NCI-H1105 (cell line): ENCODE measurements at regions not wholly inside any gene's neighbourhood (a gene's known extent, or its start where the extent isn't known, plus 50 kb on each side); places are given as distances from the start of the nearest gene placed in this dataset.

Source experiments
- DNase-seq: peaks from one replicate; lab custom pipeline; 2025; lab: John Stamatoyannopoulos, UW

DNA sequence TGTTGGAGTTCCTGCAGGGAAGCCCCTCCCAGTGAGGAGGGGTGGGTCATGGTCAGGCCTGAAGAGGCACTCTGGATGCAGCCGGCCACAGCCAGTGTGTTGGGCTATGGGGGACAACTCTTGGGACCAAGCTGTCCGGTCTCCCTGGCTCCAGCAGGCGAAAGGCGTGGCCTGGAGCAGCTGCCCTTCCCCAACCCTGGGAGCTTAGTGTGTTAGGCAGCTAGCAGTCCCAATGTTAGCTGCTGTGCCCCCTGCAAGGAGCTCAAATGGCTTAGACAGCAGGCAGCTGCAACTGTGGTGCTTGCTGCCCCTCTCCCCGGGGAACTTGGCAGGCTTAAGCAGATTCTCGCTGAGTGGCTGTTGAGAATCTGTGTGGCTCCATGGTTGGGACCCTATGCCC is 67.5 kb upstream of the ACTBL2 start:
- no peak for DNase-seq

DNA sequence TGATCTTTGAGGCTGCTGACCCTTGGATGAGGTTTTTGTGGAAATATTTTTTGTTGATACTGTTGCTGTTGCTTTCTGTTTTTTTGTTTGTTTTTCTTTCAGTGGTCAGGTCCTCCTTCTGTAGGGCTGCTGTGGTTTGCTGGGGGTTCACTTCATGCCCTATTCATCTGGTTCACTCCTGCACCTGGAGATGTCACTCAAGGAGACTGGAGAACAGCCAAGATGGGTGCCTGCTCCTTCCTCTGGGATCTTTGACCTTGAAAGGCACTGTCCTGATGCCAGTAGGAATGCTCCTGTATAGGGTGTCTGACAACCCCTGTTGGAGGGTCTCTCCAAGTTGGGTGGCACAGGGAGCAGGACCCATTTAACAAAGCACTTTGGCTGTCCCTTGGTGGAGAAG is 67.0 kb upstream of the ACTBL2 start:
- no peak for DNase-seq

DNA sequence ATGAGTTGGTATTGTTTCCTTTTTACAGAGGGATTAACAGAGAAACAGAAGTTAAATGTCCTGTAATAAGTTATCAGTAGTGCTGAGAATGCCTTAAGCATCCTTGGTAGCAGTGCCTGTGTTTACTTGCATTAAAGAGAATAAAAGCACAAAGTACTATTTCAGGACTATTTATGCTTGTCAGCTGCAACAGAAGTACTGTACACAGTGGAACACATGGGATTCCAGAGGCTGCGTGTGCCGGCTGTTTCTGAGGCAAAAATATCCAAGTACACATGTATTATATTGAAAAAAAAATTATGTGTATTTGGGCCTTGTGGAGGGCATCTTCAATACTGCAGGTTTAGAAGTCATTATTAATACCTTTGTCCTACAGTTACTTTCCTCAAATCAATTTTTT is 58.2 kb upstream of the ACTBL2 start:
- DNase-seq = no peak

DNA sequence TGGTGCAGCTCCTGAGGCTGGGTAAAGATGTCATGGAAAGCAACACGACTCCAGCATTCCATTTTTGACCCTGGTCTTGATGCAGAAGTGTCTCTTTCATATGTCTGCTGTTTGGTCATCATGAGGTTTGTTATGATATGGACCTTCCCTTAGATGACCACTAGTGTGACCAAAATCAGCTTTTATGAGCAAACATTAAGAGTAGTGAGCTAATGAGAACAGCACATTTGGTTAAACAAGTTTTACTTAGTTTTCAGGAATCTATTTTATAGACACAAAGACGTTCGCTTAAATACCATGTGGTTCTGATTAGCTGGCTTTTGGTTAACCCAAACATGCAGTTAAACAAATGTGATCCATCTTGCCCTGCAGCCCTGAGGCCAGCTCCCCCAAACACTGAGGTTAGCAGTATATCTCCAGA is 56.7 kb upstream of the ACTBL2 start:
- no peak for DNase-seq

GRCh38 chr5:57538341-57538955 is 55.8 kb upstream of the ACTBL2 start:
- no peak for DNase-seq

- DNase-seq = no peak
Measured at GRCh38 chr5:57537811-57538210, 55.2 kb upstream of the ACTBL2 start.

DNA sequence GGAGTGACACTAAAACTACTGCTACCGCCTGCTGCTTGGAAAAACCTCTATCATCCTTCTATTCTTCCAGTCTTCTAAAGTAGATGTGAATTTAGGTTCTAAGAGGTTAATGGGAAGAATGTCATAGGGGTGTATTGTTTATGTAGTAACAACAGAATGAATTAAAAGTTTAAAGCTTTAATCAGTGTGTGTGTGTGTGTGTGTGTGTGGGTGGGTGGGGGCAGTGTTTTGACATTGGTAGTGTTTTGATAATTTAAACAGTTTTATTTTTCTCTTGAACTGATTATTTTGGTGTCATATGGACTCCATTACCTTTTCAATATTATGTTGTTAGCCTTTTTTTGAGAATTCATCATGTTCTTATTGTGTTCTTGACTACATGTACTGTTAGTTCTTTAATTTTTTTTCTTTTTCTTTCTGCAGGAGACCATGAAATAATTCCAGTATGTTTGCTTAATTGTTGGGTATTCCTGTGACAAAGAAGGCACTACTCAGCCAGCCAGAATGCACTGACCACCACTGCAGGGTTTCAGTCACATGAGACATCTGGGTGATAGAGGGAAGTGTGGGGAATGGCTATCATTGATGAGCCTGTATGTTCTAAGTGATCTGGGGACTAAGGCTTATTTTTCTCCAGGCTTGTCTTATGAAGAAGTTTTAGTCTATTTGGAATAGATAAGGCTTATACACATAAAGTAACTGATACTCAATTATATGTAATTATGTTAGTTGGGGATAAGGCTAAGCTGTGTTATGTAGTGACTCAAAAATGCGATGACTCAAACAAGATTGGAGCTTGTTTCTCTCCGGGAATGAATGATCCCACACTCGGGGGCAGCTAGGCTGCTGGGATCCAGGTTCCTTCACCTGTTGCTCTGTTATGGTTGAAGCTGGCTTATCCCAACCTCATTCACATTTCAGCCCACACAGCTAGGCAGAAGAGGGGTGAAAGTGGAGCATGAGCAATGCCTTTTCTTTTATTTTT is 50.2 kb upstream of the ACTBL2 start:
- DNase-seq = no peak
